ENCODE measurements at regions not wholly inside any gene's neighbourhood (a gene's known extent, or its start where the extent isn't known, plus 50 kb on each side); places are given as distances from the start of the nearest gene placed in this dataset.

GRCh38 chr11:10918698-10919097 is 60.8 kb upstream of the ZBED5 start:
- H3K9me3 ChIP-seq: no peaks in the 10 kb centered on the region
- H3K27me3 ChIP-seq: no peaks in the 10 kb centered on the region
- TF ChIP-seq, protein P1, sequence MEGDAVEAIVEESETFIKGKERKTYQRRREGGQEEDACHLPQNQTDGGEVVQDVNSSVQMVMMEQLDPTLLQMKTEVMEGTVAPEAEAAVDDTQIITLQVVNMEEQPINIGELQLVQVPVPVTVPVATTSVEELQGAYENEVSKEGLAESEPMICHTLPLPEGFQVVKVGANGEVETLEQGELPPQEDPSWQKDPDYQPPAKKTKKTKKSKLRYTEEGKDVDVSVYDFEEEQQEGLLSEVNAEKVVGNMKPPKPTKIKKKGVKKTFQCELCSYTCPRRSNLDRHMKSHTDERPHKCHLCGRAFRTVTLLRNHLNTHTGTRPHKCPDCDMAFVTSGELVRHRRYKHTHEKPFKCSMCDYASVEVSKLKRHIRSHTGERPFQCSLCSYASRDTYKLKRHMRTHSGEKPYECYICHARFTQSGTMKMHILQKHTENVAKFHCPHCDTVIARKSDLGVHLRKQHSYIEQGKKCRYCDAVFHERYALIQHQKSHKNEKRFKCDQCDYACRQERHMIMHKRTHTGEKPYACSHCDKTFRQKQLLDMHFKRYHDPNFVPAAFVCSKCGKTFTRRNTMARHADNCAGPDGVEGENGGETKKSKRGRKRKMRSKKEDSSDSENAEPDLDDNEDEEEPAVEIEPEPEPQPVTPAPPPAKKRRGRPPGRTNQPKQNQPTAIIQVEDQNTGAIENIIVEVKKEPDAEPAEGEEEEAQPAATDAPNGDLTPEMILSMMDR (IDR thresholded peaks at IDR 0.05): no peak
- no peak for TF ChIP-seq POLR2A (IDR thresholded peaks at IDR 0.05)
- H3K27ac ChIP-seq: no peak overlapping the region
- no peak for DNase-seq
- no peaks in the 10 kb centered on the region for H3K4me1 ChIP-seq
- no peaks in the 10 kb centered on the region for H3K36me3 ChIP-seq
- no peak overlapping the region for H3K4me3 ChIP-seq

- no peaks in the 10 kb centered on the region for H3K4me1 ChIP-seq
- TF ChIP-seq, protein P1 (IDR thresholded peaks at IDR 0.05): no peak
- no peak for TF ChIP-seq POLR2A (IDR thresholded peaks at IDR 0.05)
- no peaks in the 10 kb centered on the region for H3K9me3 ChIP-seq
- no peak for DNase-seq
- H3K27me3 ChIP-seq: no peaks in the 10 kb centered on the region
- no peaks in the 10 kb centered on the region for H3K36me3 ChIP-seq
- H3K27ac ChIP-seq: no peak overlapping the region
- H3K4me3 ChIP-seq: no peak overlapping the region
Observed at GRCh38 chr11:10918275-10918674, 60.4 kb upstream of the ZBED5 start.

DNA sequence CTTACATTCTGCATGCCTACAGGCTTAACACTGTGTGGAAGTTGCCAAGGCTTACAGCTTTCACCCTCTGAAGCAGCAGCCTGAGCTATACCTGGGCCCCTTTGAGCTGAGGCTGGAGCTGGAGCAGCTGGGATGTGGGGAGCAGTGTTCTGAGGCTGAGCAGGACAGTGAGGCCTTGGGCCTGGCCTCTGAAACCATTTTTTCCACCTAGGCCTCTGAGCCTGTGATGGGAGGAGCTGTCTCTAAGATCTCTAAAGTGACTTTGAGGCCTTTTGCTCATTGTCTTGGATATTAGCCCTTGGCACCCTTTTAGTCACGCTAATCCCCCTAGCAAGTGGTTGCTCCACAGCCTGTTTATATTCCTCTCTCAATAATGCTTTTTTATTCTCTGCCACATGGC is 59.9 kb upstream of the ZBED5 start:
- no peak overlapping the region for H3K27ac ChIP-seq

GRCh38 chr11:10916665-10917064 is 58.8 kb upstream of the ZBED5 start:
- no peak for DNase-seq
- peak overlapping the region in 1 of 4 donors; percentile 45 for H3K27ac ChIP-seq

More for the DNA sequence above, 59.9 kb upstream of the ZBED5 start:
- Histone ChIP-seq H3K4me1 (no peaks in the 10 kb centered on the region), H3K27me3 (no peaks in the 10 kb centered on the region), H3K4me3 (no peak overlapping the region), H3K36me3 (no peaks in the 10 kb centered on the region), H3K9me3 (no peaks in the 10 kb centered on the region)
- TF ChIP-seq POLR2A (IDR thresholded peaks at IDR 0.05): no peak
- TF ChIP-seq, protein P1 (IDR thresholded peaks at IDR 0.05): no peak
- no peak for DNase-seq

DNA sequence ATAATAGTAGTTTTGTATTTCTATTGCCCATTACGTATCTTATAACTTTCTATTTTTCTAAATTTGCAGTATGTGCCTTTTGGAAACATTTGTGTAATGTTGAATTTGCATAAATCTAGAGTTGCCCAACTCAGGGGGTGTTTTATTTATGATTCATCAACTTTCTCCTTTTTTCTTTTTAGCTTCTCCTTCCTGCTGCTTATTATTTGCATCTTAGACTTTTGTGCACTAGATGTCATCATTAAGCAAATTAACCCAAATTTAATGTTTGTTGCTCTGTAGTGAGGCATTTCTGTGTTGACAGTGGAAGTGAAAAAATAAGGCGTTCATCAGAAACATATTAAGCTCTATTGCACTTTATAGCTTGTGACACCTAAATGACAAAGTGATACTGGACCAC is 56.2 kb upstream of the ZBED5 start:
- no peaks in the 10 kb centered on the region for H3K36me3 ChIP-seq
- no peaks in the 10 kb centered on the region for H3K4me1 ChIP-seq
- no peak overlapping the region for H3K27ac ChIP-seq
- H3K27me3 ChIP-seq: no peaks in the 10 kb centered on the region
- DNase-seq: no peak
- TF ChIP-seq, protein P1 (IDR thresholded peaks at IDR 0.05): no peak
- TF ChIP-seq POLR2A (IDR thresholded peaks at IDR 0.05): no peak
- H3K9me3 ChIP-seq: no peaks in the 10 kb centered on the region
- no peak overlapping the region for H3K4me3 ChIP-seq

More at GRCh38 chr11:10916665-10917064, 58.8 kb upstream of the ZBED5 start:
- H3K36me3 ChIP-seq: no peaks in the 10 kb centered on the region
- TF ChIP-seq, protein P1 (IDR thresholded peaks at IDR 0.05): no peak
- no peak for TF ChIP-seq POLR2A (IDR thresholded peaks at IDR 0.05)
- H3K4me1 ChIP-seq: no peaks in the 10 kb centered on the region
- no peak overlapping the region for H3K4me3 ChIP-seq
- H3K9me3 ChIP-seq: no peaks in the 10 kb centered on the region
- H3K27me3 ChIP-seq: no peaks in the 10 kb centered on the region

DNA sequence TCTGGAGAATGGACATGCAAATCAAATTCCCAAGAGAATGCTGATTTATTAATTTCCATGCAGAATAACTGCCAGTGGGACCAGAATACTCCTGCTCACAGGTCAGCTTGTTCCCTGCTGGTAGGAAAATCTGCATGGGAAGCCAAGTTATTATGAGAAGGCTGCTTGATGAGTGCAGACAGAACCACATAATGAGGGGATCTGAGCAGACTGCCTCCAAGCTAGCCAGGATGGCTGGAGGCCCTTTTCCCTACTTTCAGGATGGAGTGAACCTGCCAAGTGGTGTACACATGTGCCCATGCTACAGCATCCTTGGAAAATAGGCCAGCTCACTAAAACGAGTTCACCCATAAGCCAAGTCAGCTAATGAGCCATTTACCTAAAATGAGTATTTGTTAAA is 55.2 kb upstream of the ZBED5 start:
- no peaks in the 10 kb centered on the region for H3K27me3 ChIP-seq
- no peaks in the 10 kb centered on the region for H3K4me1 ChIP-seq
- TF ChIP-seq, protein P1 (IDR thresholded peaks at IDR 0.05): no peak
- no peak for TF ChIP-seq POLR2A (IDR thresholded peaks at IDR 0.05)
- no peak overlapping the region for H3K27ac ChIP-seq
- DNase-seq: no peak
- no peaks in the 10 kb centered on the region for H3K9me3 ChIP-seq
- H3K36me3 ChIP-seq: no peaks in the 10 kb centered on the region
- H3K4me3 ChIP-seq: no peak overlapping the region

Measured in Peyer's patch (tissue), 4 donors.